SK-N-SH treated with all-trans-retinoic acid at 6 μM for 48 hours (cell line): ENCODE measurements at regions not wholly inside any gene's neighbourhood (a gene's known extent, or its start where the extent isn't known, plus 50 kb on each side); places are given as distances from the start of the nearest gene placed in this dataset.

Experiments
- ARNTL ChIP-seq: fragments of 450-650 bp; formaldehyde crosslinking; IDR thresholded peaks from 2 replicates; pipeline ENCODE4 v1.5.0; 2020; ENCODE audit warnings: low read depth, mild to moderate bottlenecking, moderate library complexity, borderline replicate concordance
- ISL1 ChIP-seq: fragments of 250-450 bp; sonication (Bioruptor Pico); IDR thresholded peaks from 2 replicates; pipeline ENCODE4 v2.1.2; 2022; ENCODE audit warnings: mild to moderate bottlenecking, moderate library complexity
- OSR1 ChIP-seq: fragments of 250-450 bp; sonication (Bioruptor Pico); IDR thresholded peaks from 2 replicates; pipeline ENCODE4 v1.8.0; 2022; ENCODE audit warnings: moderate library complexity, mild to moderate bottlenecking, inconsistent platforms
- PPARA ChIP-seq: fragments of 250-450 bp; sonication (Bioruptor Pico); IDR thresholded peaks from 2 replicates; pipeline ENCODE4 v1.5.0; 2020; ENCODE audit warnings: mild to moderate bottlenecking, borderline replicate concordance
- TCF4 ChIP-seq: fragments of 250-450 bp; sonication (Bioruptor Pico); IDR thresholded peaks from 2 replicates; pipeline ENCODE4 v1.8.0; 2021; ENCODE audit warnings: mild to moderate bottlenecking, moderate library complexity, borderline replicate concordance
- TOX ChIP-seq: fragments of 250-450 bp; sonication (Bioruptor Pico); IDR thresholded peaks from 2 replicates; pipeline ENCODE4 v1.8.0; 2021; ENCODE audit warnings: mild to moderate bottlenecking, moderate library complexity, borderline replicate concordance
- ZFP3 ChIP-seq: fragments of 250-450 bp; sonication (Bioruptor Pico); IDR thresholded peaks from 2 replicates; pipeline ENCODE4 v1.5.0; 2020; ENCODE audit warnings: mild to moderate bottlenecking, moderate library complexity
- ZFP30 ChIP-seq: fragments of 450-650 bp; formaldehyde crosslinking; IDR thresholded peaks from 2 replicates; pipeline ENCODE4 v1.5.0; 2022; ENCODE audit warnings: mild to moderate bottlenecking, moderate library complexity
- ZNF70 ChIP-seq: fragments of 450-650 bp; formaldehyde crosslinking; IDR thresholded peaks from 2 replicates; pipeline ENCODE4 v1.5.0; 2020; ENCODE audit warnings: mild to moderate bottlenecking, moderate library complexity
- TF ChIP-seq, protein P1 (sequence below): fragments of 250-450 bp; sonication (Bioruptor Pico); IDR thresholded peaks from 2 replicates; pipeline ENCODE4 v1.5.1; 2020; ENCODE audit warnings: low read depth, mild to moderate bottlenecking, moderate library complexity

- TF ChIP-seq ISL1 (CRISPR knock-in tag) (no peak), ZFP30 (CRISPR knock-in tag) (no peak), OSR1 (CRISPR knock-in tag) (no peak), ARNTL (CRISPR knock-in tag) (no peak), TOX (CRISPR knock-in tag) (no peak), TCF4 (no peak), ZFP3 (CRISPR knock-in tag) (no peak), PPARA (CRISPR knock-in tag) (no peak), ZNF70 (no peak)
- TF ChIP-seq, protein P1, sequence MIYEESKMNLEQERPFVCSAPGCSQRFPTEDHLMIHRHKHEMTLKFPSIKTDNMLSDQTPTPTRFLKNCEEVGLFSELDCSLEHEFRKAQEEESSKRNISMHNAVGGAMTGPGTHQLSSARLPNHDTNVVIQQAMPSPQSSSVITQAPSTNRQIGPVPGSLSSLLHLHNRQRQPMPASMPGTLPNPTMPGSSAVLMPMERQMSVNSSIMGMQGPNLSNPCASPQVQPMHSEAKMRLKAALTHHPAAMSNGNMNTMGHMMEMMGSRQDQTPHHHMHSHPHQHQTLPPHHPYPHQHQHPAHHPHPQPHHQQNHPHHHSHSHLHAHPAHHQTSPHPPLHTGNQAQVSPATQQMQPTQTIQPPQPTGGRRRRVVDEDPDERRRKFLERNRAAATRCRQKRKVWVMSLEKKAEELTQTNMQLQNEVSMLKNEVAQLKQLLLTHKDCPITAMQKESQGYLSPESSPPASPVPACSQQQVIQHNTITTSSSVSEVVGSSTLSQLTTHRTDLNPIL (CRISPR knock-in tag): no peak
These were observed 74.0 kb downstream of the FOXD2 start for GRCh38 chr1:47511825-47512224.
